ENCODE measurements at regions not wholly inside any gene's neighbourhood (a gene's known extent, or its start where the extent isn't known, plus 50 kb on each side); places are given as distances from the start of the nearest gene placed in this dataset.

DNA sequence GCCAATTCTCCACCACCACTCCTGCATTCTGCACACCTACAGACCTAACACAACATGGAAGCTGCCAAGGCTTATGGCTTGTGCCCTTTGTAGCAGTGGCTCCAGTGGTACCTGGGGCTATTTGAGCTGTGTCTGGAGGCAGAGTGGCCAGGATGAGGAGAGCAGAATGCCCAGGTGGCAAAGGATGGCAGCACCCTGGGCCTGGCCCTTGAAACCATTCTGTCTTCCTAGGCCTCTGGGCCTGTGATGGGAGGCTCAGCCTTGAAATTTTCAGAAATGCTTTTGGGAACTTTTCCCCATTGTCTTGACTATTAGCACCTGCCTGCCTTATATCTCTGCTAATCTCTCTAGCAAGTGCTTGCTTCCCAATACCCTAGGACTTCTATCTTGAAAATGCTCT, 241.7 kb downstream of the TMEM167A start:
- TF ChIP-seq, protein P1, sequence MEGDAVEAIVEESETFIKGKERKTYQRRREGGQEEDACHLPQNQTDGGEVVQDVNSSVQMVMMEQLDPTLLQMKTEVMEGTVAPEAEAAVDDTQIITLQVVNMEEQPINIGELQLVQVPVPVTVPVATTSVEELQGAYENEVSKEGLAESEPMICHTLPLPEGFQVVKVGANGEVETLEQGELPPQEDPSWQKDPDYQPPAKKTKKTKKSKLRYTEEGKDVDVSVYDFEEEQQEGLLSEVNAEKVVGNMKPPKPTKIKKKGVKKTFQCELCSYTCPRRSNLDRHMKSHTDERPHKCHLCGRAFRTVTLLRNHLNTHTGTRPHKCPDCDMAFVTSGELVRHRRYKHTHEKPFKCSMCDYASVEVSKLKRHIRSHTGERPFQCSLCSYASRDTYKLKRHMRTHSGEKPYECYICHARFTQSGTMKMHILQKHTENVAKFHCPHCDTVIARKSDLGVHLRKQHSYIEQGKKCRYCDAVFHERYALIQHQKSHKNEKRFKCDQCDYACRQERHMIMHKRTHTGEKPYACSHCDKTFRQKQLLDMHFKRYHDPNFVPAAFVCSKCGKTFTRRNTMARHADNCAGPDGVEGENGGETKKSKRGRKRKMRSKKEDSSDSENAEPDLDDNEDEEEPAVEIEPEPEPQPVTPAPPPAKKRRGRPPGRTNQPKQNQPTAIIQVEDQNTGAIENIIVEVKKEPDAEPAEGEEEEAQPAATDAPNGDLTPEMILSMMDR (IDR thresholded peaks at IDR 0.05), result no peak
- TF ChIP-seq POLR2A (IDR thresholded peaks at IDR 0.05) (no peak), EP300 (IDR thresholded peaks at IDR 0.05) (no peak)

Data from tibial nerve (tissue), 4 donors.